ENCODE measurements at regions not wholly inside any gene's neighbourhood (a gene's known extent, or its start where the extent isn't known, plus 50 kb on each side); places are given as distances from the start of the nearest gene placed in this dataset.
A peak's percentile ranks its signal among the peaks of the same experiment; 100 is the strongest.

DNA sequence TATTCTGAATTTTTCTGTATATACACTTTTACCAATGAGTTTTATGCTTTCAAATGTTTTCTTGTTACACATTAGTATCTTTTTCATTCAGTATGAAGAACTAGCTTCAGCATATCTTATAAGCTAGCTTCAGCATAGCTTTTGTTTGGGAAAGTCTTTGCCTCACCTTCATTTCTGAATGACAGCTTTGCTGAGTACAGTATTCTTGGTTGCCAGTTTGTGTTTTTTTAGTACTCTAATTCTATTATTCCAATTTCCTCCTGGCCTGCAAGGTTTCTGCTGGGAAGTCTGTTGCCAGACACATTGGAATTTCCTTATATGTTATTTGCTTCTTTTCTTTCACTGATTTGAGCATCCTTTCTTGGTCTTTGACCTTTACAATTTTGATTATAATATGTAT lies 278.8 kb downstream of the SPATA18 start:
- no peak overlapping the region for H3K4me3 ChIP-seq (ENCODE audit: low read length)
- H3K9me3 ChIP-seq (ENCODE audit: control insufficient read depth, low read depth, low read length): peaks cover 7% of the 10 kb centered on the region
- no peak overlapping the region for H3K27ac ChIP-seq (ENCODE audit: low read length)
- DNase-seq: no peak
- no peaks in the 10 kb centered on the region for H3K36me3 ChIP-seq (ENCODE audit: control insufficient read depth, insufficient read depth, low read length)
- no peaks in the 10 kb centered on the region for H3K4me1 ChIP-seq (ENCODE audit: control insufficient read depth, insufficient read depth, low read length)
- H3K27me3 ChIP-seq (ENCODE audit: control insufficient read depth, insufficient read depth, low read length): no peaks in the 10 kb centered on the region

DNA sequence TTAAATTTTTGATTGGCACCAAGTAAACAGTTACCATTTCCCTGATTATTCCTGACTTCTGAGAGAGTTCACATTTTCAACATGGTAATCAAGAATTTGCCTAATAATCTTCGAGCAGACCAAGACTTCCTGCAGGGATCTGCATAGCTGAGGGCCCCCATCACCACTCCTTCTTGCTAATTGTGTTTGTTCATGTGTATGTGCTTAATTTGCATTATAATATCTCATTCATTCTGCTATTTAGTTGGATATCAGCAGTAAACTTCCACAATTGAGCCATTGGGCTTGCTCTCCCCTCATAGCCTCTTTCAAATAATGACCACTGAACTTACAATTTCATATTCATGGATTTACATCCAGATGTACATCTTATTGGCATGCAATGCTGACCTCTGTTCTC lies 292.5 kb downstream of the SPATA18 start:
- H3K27ac ChIP-seq (ENCODE audit: low read length): no peak overlapping the region
- H3K4me3 ChIP-seq (ENCODE audit: low read length): no peak overlapping the region
- H3K27me3 ChIP-seq (ENCODE audit: control insufficient read depth, insufficient read depth, low read length): no peaks in the 10 kb centered on the region
- H3K4me1 ChIP-seq (ENCODE audit: control insufficient read depth, insufficient read depth, low read length): no peaks in the 10 kb centered on the region
- no peaks in the 10 kb centered on the region for H3K9me3 ChIP-seq (ENCODE audit: control insufficient read depth, low read depth, low read length)
- WGBS (ENCODE audit: insufficient coverage, low lambda C conversion rate): no CpG with 5 or more reads among the region's 1 CpG
- no peak for DNase-seq
- H3K36me3 ChIP-seq (ENCODE audit: control insufficient read depth, insufficient read depth, low read length): no peaks in the 10 kb centered on the region

DNA sequence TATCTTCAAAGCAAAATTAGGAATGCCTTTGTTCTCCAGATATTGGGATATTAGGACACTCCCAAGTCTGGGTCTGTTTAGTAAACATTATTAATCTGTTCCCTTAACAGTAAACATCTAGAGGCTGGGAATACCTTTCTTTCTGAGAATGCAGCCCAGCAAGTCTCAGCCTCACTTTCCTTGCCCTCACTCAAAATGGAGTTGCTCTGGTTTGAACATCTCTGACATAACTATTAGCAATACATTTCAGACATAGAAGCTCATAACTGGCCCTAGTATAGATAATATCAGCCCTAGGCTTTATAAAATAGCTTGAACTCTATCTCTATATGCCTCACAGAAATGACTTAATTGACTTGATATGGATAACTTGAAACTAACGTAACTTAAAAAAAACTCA lies 299.8 kb downstream of the SPATA18 start:
- Histone ChIP-seq H3K36me3 (ENCODE audit: control insufficient read depth, insufficient read depth, low read length) (no peaks in the 10 kb centered on the region), H3K4me1 (ENCODE audit: control insufficient read depth, insufficient read depth, low read length) (no peaks in the 10 kb centered on the region), H3K27me3 (ENCODE audit: control insufficient read depth, insufficient read depth, low read length) (no peaks in the 10 kb centered on the region), H3K9me3 (ENCODE audit: control insufficient read depth, low read depth, low read length) (no peaks in the 10 kb centered on the region), H3K4me3 (ENCODE audit: low read length) (no peak overlapping the region), H3K27ac (ENCODE audit: low read length) (no peak overlapping the region)
- DNase-seq: no peak
- WGBS (ENCODE audit: insufficient coverage, low lambda C conversion rate): no CpG with 5 or more reads among the region's 1 CpG

DNA sequence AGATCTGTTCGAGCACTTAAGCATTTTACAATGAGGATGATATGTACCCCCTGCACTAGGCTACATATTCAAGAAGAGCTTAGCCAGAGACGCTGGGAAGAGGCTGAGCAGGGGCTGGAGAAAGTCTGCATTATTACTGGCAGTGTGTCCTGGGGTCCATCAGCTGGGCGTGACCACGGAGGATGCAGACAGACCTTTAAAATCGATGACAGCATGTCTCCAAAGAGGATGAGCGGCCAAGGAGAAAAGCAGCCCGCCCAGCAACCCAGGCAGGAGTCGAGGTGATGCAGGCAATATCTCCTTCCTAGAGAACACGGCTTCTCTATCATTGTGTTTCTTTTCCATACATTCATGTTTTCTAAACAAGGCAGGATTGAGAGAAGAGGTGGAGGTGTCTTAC lies 300.7 kb downstream of the USP46 start:
- WGBS (ENCODE audit: insufficient coverage, low lambda C conversion rate): no CpG with 5 or more reads among the region's 9 CpGs
- H3K27me3 ChIP-seq (ENCODE audit: control insufficient read depth, insufficient read depth, low read length): no peaks in the 10 kb centered on the region
- no peaks in the 10 kb centered on the region for H3K4me1 ChIP-seq (ENCODE audit: control insufficient read depth, insufficient read depth, low read length)
- no peaks in the 10 kb centered on the region for H3K36me3 ChIP-seq (ENCODE audit: control insufficient read depth, insufficient read depth, low read length)
- peak in 1 of 2 donors; percentile 2 for DNase-seq
- H3K4me3 ChIP-seq (ENCODE audit: low read length): no peak overlapping the region
- no peaks in the 10 kb centered on the region for H3K9me3 ChIP-seq (ENCODE audit: control insufficient read depth, low read depth, low read length)
- H3K27ac ChIP-seq (ENCODE audit: low read length): no peak overlapping the region

DNA sequence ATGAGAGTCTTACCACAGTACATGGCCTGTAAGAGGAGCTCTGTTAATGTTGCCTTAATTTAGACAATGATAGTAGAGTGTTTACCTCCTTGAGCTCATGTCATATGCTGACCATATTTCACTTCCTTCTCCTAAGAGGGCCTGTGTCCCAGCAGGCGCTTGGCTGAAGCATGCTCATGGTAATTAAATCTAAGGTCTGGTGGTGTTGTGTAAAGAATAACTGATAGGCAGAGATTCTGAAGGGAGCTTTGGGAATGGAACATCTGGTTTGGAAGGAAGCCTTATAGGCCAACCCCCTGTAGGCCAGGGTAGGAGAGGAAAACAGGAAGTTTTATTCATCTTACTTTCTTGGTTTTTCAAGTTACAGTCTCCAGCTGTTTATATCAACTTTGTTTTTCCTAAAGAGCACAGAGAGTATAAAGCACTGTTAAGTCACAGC lies 300.2 kb downstream of the USP46 start:
- Histone ChIP-seq H3K4me3 (ENCODE audit: low read length) (no peak overlapping the region), H3K27ac (ENCODE audit: low read length) (no peak overlapping the region), H3K9me3 (ENCODE audit: control insufficient read depth, low read depth, low read length) (no peaks in the 10 kb centered on the region), H3K36me3 (ENCODE audit: control insufficient read depth, insufficient read depth, low read length) (no peaks in the 10 kb centered on the region), H3K27me3 (ENCODE audit: control insufficient read depth, insufficient read depth, low read length) (no peaks in the 10 kb centered on the region), H3K4me1 (ENCODE audit: control insufficient read depth, insufficient read depth, low read length) (no peaks in the 10 kb centered on the region)
- peak; percentile 4 to 12 for DNase-seq
- WGBS (ENCODE audit: insufficient coverage, low lambda C conversion rate): no CpG with 5 or more reads among the region's 1 CpG

DNA sequence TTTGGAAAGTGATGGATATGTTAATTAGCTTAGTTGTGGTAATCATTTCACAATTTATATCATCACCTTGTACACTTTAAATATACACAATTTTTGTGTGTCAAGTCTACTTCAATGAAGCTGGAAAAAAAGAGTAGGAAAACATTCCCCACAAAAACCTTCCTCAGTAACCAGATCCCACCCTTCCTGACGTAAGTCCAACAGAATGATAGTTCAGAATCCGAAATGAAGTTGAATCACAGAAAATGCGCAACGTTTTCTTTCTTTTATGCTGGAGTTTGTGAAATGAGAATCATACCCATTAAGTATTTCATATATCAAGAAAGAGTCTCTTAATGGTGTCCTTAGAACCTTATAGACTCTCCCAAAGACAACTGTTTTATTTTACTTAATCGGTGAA lies 292.9 kb downstream of the USP46 start:
- H3K27ac ChIP-seq (ENCODE audit: low read length): no peak overlapping the region
- DNase-seq: no peak
- WGBS (ENCODE audit: insufficient coverage, low lambda C conversion rate): 100% methylated on average over 1 of the region's 5 CpGs

DNA sequence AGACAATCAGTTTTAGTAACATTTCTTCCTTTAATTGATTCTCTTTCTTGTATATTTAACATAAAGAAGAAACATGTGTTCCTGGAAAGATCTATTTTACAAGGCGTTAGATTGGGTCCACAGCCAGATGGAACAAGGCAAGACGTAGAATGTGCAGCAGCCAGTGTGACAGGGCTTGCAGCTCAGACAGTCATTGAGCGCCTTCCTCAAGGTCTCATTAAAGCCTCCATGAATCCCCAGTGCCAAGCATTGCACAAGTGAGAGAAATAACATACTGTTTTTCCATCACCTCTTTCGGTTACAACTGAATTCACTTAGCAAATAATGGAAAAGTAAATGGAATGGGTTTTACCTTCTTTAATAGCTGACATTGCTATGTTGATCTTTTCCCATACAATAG lies 292.5 kb downstream of the USP46 start:
- H3K27ac ChIP-seq (ENCODE audit: low read length): no peak overlapping the region
- H3K36me3 ChIP-seq (ENCODE audit: control insufficient read depth, insufficient read depth, low read length): no peaks in the 10 kb centered on the region
- no peaks in the 10 kb centered on the region for H3K27me3 ChIP-seq (ENCODE audit: control insufficient read depth, insufficient read depth, low read length)
- no peaks in the 10 kb centered on the region for H3K4me1 ChIP-seq (ENCODE audit: control insufficient read depth, insufficient read depth, low read length)
- H3K9me3 ChIP-seq (ENCODE audit: control insufficient read depth, low read depth, low read length): no peaks in the 10 kb centered on the region
- no peak overlapping the region for H3K4me3 ChIP-seq (ENCODE audit: low read length)
- 78% methylated on average over 2 of the region's 4 CpGs for WGBS (ENCODE audit: insufficient coverage, low lambda C conversion rate)
- no peak for DNase-seq

More for the DNA sequence above, 292.9 kb downstream of the USP46 start:
- no peaks in the 10 kb centered on the region for H3K4me1 ChIP-seq (ENCODE audit: control insufficient read depth, insufficient read depth, low read length)
- no peaks in the 10 kb centered on the region for H3K9me3 ChIP-seq (ENCODE audit: control insufficient read depth, low read depth, low read length)
- H3K4me3 ChIP-seq (ENCODE audit: low read length): no peak overlapping the region
- H3K27me3 ChIP-seq (ENCODE audit: control insufficient read depth, insufficient read depth, low read length): no peaks in the 10 kb centered on the region
- H3K36me3 ChIP-seq (ENCODE audit: control insufficient read depth, insufficient read depth, low read length): no peaks in the 10 kb centered on the region

DNA sequence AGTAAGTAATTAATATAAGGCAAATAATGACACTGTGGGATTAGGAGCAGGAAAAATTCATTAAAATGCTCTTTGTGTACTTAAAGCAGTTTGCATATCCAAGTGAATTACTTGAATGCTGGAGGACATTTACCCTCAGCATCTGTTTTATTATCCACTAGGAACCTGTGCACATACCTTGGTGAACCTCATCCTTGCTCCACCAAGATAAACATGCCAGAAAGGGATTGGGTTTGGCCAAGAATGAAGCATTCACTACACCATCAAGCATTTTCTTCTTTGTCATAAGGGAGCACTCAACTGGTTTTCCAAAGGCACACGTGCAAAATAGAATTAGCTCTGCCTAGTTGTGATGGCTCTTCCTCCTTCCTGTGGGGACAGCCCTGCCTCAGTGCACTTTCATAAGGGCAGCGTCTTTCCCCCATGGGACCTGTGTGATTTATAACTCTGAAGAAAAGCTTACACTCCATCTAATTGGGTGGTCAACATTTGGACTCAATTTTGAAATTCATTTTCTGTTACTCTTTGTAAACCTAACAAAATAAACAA lies 291.7 kb downstream of the USP46 start:
- H3K4me3 ChIP-seq (ENCODE audit: low read length): no peak overlapping the region
- no peaks in the 10 kb centered on the region for H3K27me3 ChIP-seq (ENCODE audit: control insufficient read depth, insufficient read depth, low read length)
- H3K9me3 ChIP-seq (ENCODE audit: control insufficient read depth, low read depth, low read length): no peaks in the 10 kb centered on the region
- no CpG with 5 or more reads among the region's 2 CpGs for WGBS (ENCODE audit: insufficient coverage, low lambda C conversion rate)
- H3K36me3 ChIP-seq (ENCODE audit: control insufficient read depth, insufficient read depth, low read length): no peaks in the 10 kb centered on the region
- no peak for DNase-seq
- no peak overlapping the region for H3K27ac ChIP-seq (ENCODE audit: low read length)
- no peaks in the 10 kb centered on the region for H3K4me1 ChIP-seq (ENCODE audit: control insufficient read depth, insufficient read depth, low read length)

DNA sequence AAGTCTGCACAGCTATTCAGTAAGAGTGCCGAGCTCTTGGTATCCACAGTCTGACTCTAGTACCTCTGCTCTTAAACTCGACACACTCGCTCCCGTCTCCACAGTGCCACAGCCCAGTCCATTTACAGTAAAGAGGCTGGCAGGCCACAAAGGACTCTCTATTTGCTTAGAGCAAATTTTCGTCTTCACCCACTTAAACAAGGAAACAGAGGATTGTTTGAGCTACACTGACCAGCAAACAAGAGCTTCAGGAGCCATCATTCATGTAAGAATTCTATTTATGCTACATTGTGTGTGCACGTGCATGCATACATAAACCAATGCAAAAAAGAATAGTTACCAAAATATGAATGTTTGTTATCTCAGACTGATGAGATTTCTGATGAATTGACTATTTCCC lies 290.2 kb downstream of the USP46 start:
- Histone ChIP-seq H3K9me3 (ENCODE audit: control insufficient read depth, low read depth, low read length) (no peaks in the 10 kb centered on the region), H3K27me3 (ENCODE audit: control insufficient read depth, insufficient read depth, low read length) (no peaks in the 10 kb centered on the region), H3K36me3 (ENCODE audit: control insufficient read depth, insufficient read depth, low read length) (no peaks in the 10 kb centered on the region), H3K4me3 (ENCODE audit: low read length) (no peak overlapping the region), H3K4me1 (ENCODE audit: control insufficient read depth, insufficient read depth, low read length) (no peaks in the 10 kb centered on the region), H3K27ac (ENCODE audit: low read length) (no peak overlapping the region)
- WGBS (ENCODE audit: insufficient coverage, low lambda C conversion rate): no CpG with 5 or more reads among the region's 6 CpGs
- DNase-seq: no peak

DNA sequence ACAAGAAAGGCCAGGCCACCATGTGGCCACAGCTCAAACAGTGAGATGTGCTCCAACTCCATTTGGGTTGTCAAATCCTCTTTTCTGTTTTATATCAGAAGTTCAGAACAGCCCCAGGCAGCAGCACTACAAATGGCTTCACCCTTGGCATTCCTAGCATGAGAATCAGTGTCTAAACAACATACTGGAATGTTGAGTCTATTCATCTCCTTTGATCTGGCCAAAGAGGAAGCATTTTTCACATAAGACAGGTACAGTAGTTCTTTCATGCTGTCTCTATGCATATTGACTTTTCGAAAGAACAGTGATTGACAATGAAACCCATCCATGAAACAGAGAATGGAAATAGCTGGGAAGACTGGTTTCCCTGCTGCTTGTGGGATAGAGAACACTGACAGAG lies 289.5 kb downstream of the USP46 start:
- H3K9me3 ChIP-seq (ENCODE audit: control insufficient read depth, low read depth, low read length): no peaks in the 10 kb centered on the region
- H3K36me3 ChIP-seq (ENCODE audit: control insufficient read depth, insufficient read depth, low read length): no peaks in the 10 kb centered on the region
- H3K27me3 ChIP-seq (ENCODE audit: control insufficient read depth, insufficient read depth, low read length): no peaks in the 10 kb centered on the region
- H3K27ac ChIP-seq (ENCODE audit: low read length): no peak overlapping the region
- WGBS (ENCODE audit: insufficient coverage, low lambda C conversion rate): no CpG with 5 or more reads among the region's 1 CpG
- H3K4me3 ChIP-seq (ENCODE audit: low read length): no peak overlapping the region
- DNase-seq: no peak
- no peaks in the 10 kb centered on the region for H3K4me1 ChIP-seq (ENCODE audit: control insufficient read depth, insufficient read depth, low read length)

DNA sequence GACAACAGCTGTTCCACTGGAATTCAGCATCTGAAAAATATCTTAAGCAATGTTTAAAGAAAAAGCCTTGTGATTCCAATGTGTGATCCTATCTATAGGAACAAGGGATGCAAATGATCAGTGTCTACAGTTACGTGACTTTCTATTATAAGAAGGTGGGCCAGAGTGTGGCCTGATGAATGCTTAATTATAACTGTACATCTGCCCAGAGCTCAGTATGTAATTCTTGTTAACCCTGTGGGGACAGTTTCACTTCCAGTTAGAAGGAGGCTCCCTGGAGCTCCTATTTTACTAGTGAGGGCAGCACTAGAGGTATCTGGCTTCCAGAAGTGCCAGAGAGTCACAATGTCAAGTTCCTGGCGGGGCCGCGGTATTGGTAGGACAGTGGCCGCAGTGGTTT lies 288.5 kb downstream of the USP46 start:
- H3K36me3 ChIP-seq (ENCODE audit: control insufficient read depth, insufficient read depth, low read length): no peaks in the 10 kb centered on the region
- WGBS (ENCODE audit: insufficient coverage, low lambda C conversion rate): no CpG with 5 or more reads among the region's 5 CpGs
- H3K4me3 ChIP-seq (ENCODE audit: low read length): no peak overlapping the region
- H3K27ac ChIP-seq (ENCODE audit: low read length): no peak overlapping the region
- H3K9me3 ChIP-seq (ENCODE audit: control insufficient read depth, low read depth, low read length): no peaks in the 10 kb centered on the region
- no peak for DNase-seq
- no peaks in the 10 kb centered on the region for H3K4me1 ChIP-seq (ENCODE audit: control insufficient read depth, insufficient read depth, low read length)
- H3K27me3 ChIP-seq (ENCODE audit: control insufficient read depth, insufficient read depth, low read length): no peaks in the 10 kb centered on the region

Measured in large intestine (tissue), 3 donors.